ENCODE measurements at regions not wholly inside any gene's neighbourhood (a gene's known extent, or its start where the extent isn't known, plus 50 kb on each side); places are given as distances from the start of the nearest gene placed in this dataset.

DNA sequence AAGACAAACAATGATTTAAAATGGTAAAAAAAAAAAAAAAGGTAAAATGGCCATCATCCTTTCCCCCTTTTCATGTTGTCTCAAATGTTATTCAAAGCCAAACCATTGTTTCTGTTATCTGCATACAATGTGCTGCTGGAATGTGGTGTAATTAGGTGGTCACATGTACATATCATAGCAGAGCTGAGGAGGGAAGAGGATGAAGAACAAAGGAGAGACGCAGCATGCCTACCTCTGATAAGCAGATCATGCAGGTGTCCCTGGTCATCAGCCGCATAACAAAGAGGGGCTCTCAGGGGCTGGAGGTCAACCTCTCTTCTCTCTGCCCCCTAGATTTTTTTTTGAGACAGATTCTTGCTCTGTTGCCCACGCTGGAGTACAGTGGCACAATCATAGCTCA, 141.0 kb downstream of the CARTPT start:
- Histone ChIP-seq H3K36me3 (no peaks in the 10 kb centered on the region), H3K4me3 (no peak overlapping the region), H3K27ac (no peak overlapping the region), H3K27me3 (no peaks in the 10 kb centered on the region), H3K9me3 (peaks cover 0 to 6% (median 2%) of the 10 kb centered on the region in 4 donors), H3K4me1 (peaks cover 0 to 4% (median 1%) of the 10 kb centered on the region in 4 donors)
- DNase-seq, result no peak
- 54 to 73% methylated on average over 3 of the region's 3 CpGs for WGBS, 2 donors
- intact Hi-C loops (cut with DNase I), result no loop called here
- TF ChIP-seq POLR2AphosphoS5 (IDR thresholded peaks at IDR 0.05), result no peak
- TF ChIP-seq, protein P1, sequence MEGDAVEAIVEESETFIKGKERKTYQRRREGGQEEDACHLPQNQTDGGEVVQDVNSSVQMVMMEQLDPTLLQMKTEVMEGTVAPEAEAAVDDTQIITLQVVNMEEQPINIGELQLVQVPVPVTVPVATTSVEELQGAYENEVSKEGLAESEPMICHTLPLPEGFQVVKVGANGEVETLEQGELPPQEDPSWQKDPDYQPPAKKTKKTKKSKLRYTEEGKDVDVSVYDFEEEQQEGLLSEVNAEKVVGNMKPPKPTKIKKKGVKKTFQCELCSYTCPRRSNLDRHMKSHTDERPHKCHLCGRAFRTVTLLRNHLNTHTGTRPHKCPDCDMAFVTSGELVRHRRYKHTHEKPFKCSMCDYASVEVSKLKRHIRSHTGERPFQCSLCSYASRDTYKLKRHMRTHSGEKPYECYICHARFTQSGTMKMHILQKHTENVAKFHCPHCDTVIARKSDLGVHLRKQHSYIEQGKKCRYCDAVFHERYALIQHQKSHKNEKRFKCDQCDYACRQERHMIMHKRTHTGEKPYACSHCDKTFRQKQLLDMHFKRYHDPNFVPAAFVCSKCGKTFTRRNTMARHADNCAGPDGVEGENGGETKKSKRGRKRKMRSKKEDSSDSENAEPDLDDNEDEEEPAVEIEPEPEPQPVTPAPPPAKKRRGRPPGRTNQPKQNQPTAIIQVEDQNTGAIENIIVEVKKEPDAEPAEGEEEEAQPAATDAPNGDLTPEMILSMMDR (IDR thresholded peaks at IDR 0.05), result no peak
- no peak for TF ChIP-seq POLR2A (IDR thresholded peaks at IDR 0.05)
- no peak for TF ChIP-seq EP300 (IDR thresholded peaks at IDR 0.05)

DNA sequence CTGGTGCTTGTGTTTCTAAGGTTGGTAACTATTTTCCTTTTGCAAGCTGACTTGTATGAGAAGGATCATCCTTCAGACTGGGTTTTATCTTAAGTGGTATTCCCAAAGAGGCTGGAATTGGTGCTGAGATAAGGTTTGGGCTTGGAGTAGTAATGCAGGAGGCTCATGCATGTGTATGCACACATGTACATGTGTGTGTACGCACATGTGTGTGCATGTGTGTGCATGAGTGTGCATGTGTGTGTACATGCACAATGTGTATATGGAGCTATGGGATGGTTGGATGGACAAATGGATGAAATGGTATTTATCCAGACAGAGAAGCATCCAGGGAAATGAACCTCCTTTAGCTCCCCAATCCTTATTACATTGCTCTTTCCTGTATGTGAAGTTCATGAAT, 142.6 kb downstream of the CARTPT start:
- Histone ChIP-seq H3K9me3 (no peaks in the 10 kb centered on the region), H3K4me1 (peaks cover 0 to 14% (median 9%) of the 10 kb centered on the region in 4 donors), H3K4me3 (no peak overlapping the region), H3K27me3 (no peaks in the 10 kb centered on the region), H3K36me3 (no peaks in the 10 kb centered on the region), H3K27ac (no peak overlapping the region)
- intact Hi-C loops (cut with DNase I), result no loop called here
- TF ChIP-seq POLR2A (IDR thresholded peaks at IDR 0.05) (no peak), EP300 (IDR thresholded peaks at IDR 0.05) (no peak)
- DNase-seq, result no peak
- WGBS, 2 donors, result 0% methylated on average over 1 of the region's 1 CpG

DNA sequence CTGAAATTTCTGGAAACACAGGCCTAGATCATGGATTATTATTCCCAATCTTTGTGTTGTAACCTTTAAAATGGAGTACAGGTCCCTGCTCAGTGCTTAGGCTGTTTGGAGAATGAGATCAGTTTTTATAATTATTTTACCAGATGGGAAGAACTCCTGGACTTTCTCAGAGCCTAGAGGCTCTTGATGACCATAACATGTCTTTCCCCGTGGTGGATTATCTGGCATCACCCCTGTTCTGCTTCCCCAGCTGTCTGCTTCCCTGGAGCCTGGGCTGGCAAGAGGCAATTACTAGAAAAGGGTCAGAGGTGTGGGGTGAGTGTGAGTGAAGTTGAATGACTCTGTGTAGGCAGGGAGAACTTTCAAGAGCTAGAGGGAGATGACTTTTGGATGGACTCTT, 143.0 kb downstream of the CARTPT start:
- no peak for DNase-seq
- Histone ChIP-seq H3K9me3 (no peaks in the 10 kb centered on the region), H3K27ac (no peak overlapping the region), H3K4me1 (peaks cover 0 to 14% (median 9%) of the 10 kb centered on the region in 4 donors), H3K27me3 (no peaks in the 10 kb centered on the region), H3K36me3 (no peaks in the 10 kb centered on the region), H3K4me3 (no peak overlapping the region)
- 57 to 64% methylated on average over 1 of the region's 1 CpG for WGBS, 2 donors
- TF ChIP-seq, protein P1 (IDR thresholded peaks at IDR 0.05), result no peak
- TF ChIP-seq POLR2AphosphoS5 (IDR thresholded peaks at IDR 0.05) (no peak), POLR2A (IDR thresholded peaks at IDR 0.05) (no peak), EP300 (IDR thresholded peaks at IDR 0.05) (no peak)
- intact Hi-C loops (cut with DNase I), result no loop called here

DNA sequence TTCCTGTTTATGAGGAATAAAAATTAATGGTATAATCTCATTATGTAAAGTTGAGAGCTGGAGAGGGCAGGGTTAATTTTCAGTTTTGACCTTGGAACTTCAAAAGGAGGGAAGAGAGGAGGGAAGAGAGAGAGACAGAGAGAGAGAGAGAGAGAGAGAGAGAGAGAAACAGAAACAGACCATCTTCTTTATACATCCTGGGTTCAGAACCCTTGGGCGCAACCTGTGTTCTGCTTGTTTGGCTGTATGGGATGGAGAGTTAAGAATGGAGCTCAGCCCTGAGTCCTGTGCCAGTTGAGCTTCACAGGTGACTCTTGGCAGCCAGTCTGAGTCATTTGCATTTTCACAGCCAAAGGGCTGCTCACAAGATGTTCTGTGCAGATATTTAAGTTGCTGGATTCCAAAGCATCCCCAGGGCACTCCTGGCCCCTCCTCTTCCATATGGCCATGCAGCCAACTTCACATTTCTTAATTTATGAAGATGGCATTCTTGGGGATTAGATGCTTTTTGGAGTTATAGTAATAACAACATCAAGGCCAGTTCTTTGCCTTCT, 143.5 kb downstream of the CARTPT start:
- Histone ChIP-seq H3K27me3 (no peaks in the 10 kb centered on the region), H3K9me3 (no peaks in the 10 kb centered on the region), H3K36me3 (no peaks in the 10 kb centered on the region), H3K4me3 (no peak overlapping the region), H3K4me1 (peaks cover 0 to 14% (median 9%) of the 10 kb centered on the region in 4 donors), H3K27ac (no peak overlapping the region)
- 0% methylated on average over 1 of the region's 1 CpG for WGBS, 2 donors
- TF ChIP-seq, protein P1 (IDR thresholded peaks at IDR 0.05), result no peak
- no peak for TF ChIP-seq EP300 (IDR thresholded peaks at IDR 0.05)
- no peak for TF ChIP-seq POLR2A (IDR thresholded peaks at IDR 0.05)
- TF ChIP-seq POLR2AphosphoS5 (IDR thresholded peaks at IDR 0.05), result no peak
- intact Hi-C loops (cut with DNase I), result no loop called here
- DNase-seq, result no peak

DNA sequence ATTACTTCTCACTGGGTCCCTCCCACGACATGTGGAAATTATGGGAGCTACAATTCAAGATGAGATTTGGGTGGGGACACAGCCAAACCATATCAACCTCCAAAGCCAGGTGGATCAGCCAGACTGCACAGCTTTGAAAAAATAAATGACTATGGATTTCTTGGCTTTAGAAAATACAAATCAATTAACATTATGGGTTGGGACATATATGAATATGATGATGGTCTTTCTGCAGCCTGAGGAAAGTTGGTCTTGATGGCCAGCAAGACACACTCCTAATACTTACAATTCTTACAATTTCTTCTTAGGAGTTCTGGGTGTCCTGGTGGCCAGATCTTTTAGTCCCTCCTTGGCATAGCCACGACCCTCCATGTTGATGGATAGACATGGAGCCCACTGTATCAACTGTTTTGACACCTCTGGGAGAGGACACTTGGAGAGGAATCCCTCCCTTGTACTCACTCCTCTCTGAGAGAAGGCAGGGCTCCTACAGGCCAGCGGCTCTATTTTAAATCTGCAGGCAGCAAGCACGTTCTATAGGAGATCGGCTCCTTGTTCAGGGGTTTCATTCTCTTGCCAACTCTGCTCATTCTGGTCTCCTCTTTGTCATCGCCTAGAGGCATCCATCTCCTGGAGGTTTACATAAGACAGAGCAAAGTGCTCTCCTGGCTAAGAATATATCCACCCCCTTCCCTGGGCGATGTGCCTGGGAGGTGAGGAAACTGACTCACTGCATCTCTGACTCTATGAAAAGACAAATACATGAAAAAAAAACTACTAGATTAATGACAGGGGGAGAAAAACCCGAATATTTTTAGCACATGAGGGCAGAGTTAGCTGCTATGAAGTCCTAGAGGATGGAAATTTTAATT, 145.9 kb downstream of the CARTPT start:
- DNase-seq, result no peak
- TF ChIP-seq POLR2AphosphoS5 (IDR thresholded peaks at IDR 0.05) (no peak), POLR2A (IDR thresholded peaks at IDR 0.05) (no peak), EP300 (IDR thresholded peaks at IDR 0.05) (no peak)
- TF ChIP-seq, protein P1 (IDR thresholded peaks at IDR 0.05), result no peak
- peaks cover 0 to 14% (median 9%) of the 10 kb centered on the region in 4 donors for H3K4me1 ChIP-seq
- 64 to 72% methylated on average over 8 of the region's 8 CpGs for WGBS, 2 donors
- peak overlapping the region in 2 of 4 donors; percentile 3 to 66 for H3K27ac ChIP-seq
- intact Hi-C loops (cut with DNase I), result no loop called here
- no peaks in the 10 kb centered on the region for H3K36me3 ChIP-seq
- H3K9me3 ChIP-seq, result no peaks in the 10 kb centered on the region
- no peaks in the 10 kb centered on the region for H3K27me3 ChIP-seq
- H3K4me3 ChIP-seq, result no peak overlapping the region
